ENCODE measurements at regions not wholly inside any gene's neighbourhood (a gene's known extent, or its start where the extent isn't known, plus 50 kb on each side); places are given as distances from the start of the nearest gene placed in this dataset.

DNA sequence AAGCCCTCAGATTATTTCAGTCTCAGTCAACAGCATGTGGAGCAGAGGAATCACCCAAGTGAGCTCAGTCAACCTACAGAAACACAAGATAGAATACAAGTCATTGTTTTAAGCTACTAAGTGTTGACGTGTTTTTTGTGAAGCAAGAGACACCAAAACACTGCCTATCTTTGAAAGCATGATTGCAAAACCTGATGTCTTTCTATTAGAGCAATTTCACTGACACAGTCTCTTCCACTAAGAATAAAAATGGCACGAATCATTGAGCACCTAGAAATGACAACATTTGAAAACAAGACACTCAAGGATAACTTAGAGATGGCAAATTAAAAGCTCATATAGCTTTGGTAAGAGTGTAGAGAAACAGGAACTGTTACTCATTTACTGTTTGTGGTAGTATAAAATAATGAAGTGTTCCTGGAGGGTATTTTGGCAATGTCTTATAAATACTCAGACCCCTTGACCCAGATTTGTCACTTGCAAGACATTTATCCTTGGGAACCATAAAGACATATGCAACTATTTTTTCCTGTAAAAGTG is 407.1 kb upstream of the XYLT1 start:
- Histone ChIP-seq H3K27me3 (replicated peaks; ENCODE audit: insufficient read depth, low read length) (no peaks in the 10 kb centered on the region), H3K79me2 (ENCODE audit: low read length) (no peaks in the 10 kb centered on the region), H3K9me2 (replicated peaks; ENCODE audit: insufficient read depth, low read length) (no peaks in the 10 kb centered on the region), H3K4me2 (ENCODE audit: low read depth, low read length) (no peak overlapping the region), H3K4me1 (ENCODE audit: low read length) (no peaks in the 10 kb centered on the region), H3K27ac (ENCODE audit: low read length) (no peak overlapping the region), H3K4me3 (ENCODE audit: low read length) (no peak overlapping the region), H3K36me3 (replicated peaks; ENCODE audit: insufficient read depth, low read length) (no peaks in the 10 kb centered on the region), H3F3A (ENCODE audit: insufficient read depth, low read length) (no peaks in the 10 kb centered on the region), H4K20me1 (ENCODE audit: insufficient read depth, low read length) (no peaks in the 10 kb centered on the region), H3K9ac (ENCODE audit: low read length) (no peak overlapping the region), H2AFZ (ENCODE audit: low read length) (no peak overlapping the region), H3K9me3 (replicated peaks; ENCODE audit: insufficient read depth, low read length) (no peaks in the 10 kb centered on the region)
- TF ChIP-seq CTCF (IDR thresholded peaks at IDR 0.05; ENCODE audit: low read length) (no peak), EZH2 (optimal IDR thresholded peaks at IDR 0.05; ENCODE audit: low read depth, low read length) (no peak), EZH2phosphoT487 (IDR thresholded peaks at IDR 0.05; ENCODE audit: low read length) (no peak)
- no peak for DNase-seq

GRCh38 chr16:17866996-17867395 is 396.2 kb upstream of the XYLT1 start:
- Histone ChIP-seq H3F3A (ENCODE audit: insufficient read depth, low read length) (no peaks in the 10 kb centered on the region), H3K27ac (ENCODE audit: low read length) (no peak overlapping the region), H2AFZ (ENCODE audit: low read length) (no peak overlapping the region), H3K4me2 (ENCODE audit: low read depth, low read length) (no peak overlapping the region), H3K9me2 (replicated peaks; ENCODE audit: insufficient read depth, low read length) (no peaks in the 10 kb centered on the region), H3K4me3 (ENCODE audit: low read length) (no peak overlapping the region), H3K79me2 (ENCODE audit: low read length) (no peaks in the 10 kb centered on the region), H3K9me3 (replicated peaks; ENCODE audit: insufficient read depth, low read length) (no peaks in the 10 kb centered on the region), H3K27me3 (replicated peaks; ENCODE audit: insufficient read depth, low read length) (no peaks in the 10 kb centered on the region), H4K20me1 (ENCODE audit: insufficient read depth, low read length) (no peaks in the 10 kb centered on the region), H3K4me1 (ENCODE audit: low read length) (no peaks in the 10 kb centered on the region), H3K36me3 (replicated peaks; ENCODE audit: insufficient read depth, low read length) (no peaks in the 10 kb centered on the region), H3K9ac (ENCODE audit: low read length) (no peak overlapping the region)
- TF ChIP-seq EZH2 (optimal IDR thresholded peaks at IDR 0.05; ENCODE audit: low read depth, low read length) (no peak), EZH2phosphoT487 (IDR thresholded peaks at IDR 0.05; ENCODE audit: low read length) (no peak), CTCF (IDR thresholded peaks at IDR 0.05; ENCODE audit: low read length) (no peak)
- DNase-seq: no peak

GRCh38 chr16:17861981-17862479 is 391.3 kb upstream of the XYLT1 start:
- Histone ChIP-seq H3K4me1 (ENCODE audit: low read length) (no peaks in the 10 kb centered on the region), H3K36me3 (replicated peaks; ENCODE audit: insufficient read depth, low read length) (no peaks in the 10 kb centered on the region), H3K4me3 (ENCODE audit: low read length) (no peak overlapping the region), H3K27ac (ENCODE audit: low read length) (no peak overlapping the region), H2AFZ (ENCODE audit: low read length) (no peak overlapping the region), H3K27me3 (replicated peaks; ENCODE audit: insufficient read depth, low read length) (no peaks in the 10 kb centered on the region), H3F3A (ENCODE audit: insufficient read depth, low read length) (no peaks in the 10 kb centered on the region), H3K4me2 (ENCODE audit: low read depth, low read length) (no peak overlapping the region), H3K9me2 (replicated peaks; ENCODE audit: insufficient read depth, low read length) (no peaks in the 10 kb centered on the region), H4K20me1 (ENCODE audit: insufficient read depth, low read length) (no peaks in the 10 kb centered on the region), H3K9me3 (replicated peaks; ENCODE audit: insufficient read depth, low read length) (no peaks in the 10 kb centered on the region), H3K9ac (ENCODE audit: low read length) (no peak overlapping the region), H3K79me2 (ENCODE audit: low read length) (no peaks in the 10 kb centered on the region)
- TF ChIP-seq CTCF (IDR thresholded peaks at IDR 0.05; ENCODE audit: low read length) (no peak), EZH2 (optimal IDR thresholded peaks at IDR 0.05; ENCODE audit: low read depth, low read length) (no peak), EZH2phosphoT487 (IDR thresholded peaks at IDR 0.05; ENCODE audit: low read length) (no peak)
- no peak for DNase-seq

All from MM.1S (cell line).